ENCODE measurements at regions not wholly inside any gene's neighbourhood (a gene's known extent, or its start where the extent isn't known, plus 50 kb on each side); places are given as distances from the start of the nearest gene placed in this dataset.

DNA sequence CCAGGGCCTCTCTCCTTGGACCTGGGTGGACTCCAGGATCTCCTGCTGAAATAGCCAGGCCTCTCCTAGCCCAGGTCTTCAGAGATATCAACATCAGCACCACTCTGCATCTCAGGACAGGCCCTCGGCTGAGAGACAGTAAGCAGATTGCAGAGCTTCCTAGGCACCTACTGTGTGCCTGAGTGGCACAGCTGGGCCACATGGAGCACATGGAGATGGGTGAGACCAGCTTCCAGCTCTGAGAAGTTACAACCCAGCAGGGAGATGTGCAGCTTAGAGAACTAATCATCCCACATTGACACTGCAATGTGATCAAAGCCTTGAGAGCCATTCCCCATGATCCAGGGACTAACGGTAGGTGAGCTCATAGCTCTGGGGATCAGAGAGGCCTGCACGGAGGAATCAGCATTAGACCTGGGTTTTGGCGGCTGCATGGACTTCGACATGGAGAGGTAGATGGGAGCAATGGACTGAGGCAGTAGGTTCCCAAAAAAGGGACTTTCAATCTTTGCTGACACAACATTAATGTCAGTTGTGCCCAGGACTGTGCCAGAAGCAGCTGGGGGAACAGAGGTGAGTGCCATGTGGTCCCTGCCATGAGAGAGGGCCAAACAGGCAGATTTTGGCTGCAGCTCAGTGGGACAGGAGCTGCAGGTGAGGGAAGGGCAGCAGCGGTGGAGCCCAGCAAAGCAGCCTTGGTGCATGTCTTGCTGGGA, 76.0 kb upstream of the LEP start:
- H3K9ac ChIP-seq (replicated peaks; ENCODE audit: extremely low read depth, insufficient read depth, low read length), result no peak overlapping the region

More for the DNA sequence above, 76.0 kb upstream of the LEP start:
- intact Hi-C loops (cut with micrococcal nuclease), result no loop called here
- no peak overlapping the region for H2AFZ ChIP-seq (ENCODE audit: low read depth, low read length)
- dilution Hi-C loops (cut with MboI; ENCODE audit: extremely low pct_ligation_motif_present, low sequenced_read_pairs), result no loop called here
- FAIRE-seq (no peak), DNase-seq (ENCODE audit: low read depth, low spot score) (no peak)
- peaks cover 63% of the 10 kb centered on the region in 2 experiments for H3K27me3 ChIP-seq (ENCODE audit: control insufficient read depth in 2 of 2, insufficient read depth in 2 of 2, low read length in 2 of 2)
- H3K4me3 ChIP-seq (replicated peaks in 1 of 3; ENCODE audit: insufficient read depth in 1 of 3, low read depth in 1 of 3, low read length in 3 of 3), result no peak overlapping the region
- POLR2A ChIA-PET, result no interaction called here
- H3K9me3 ChIP-seq (replicated peaks; ENCODE audit: control insufficient read depth, insufficient read depth, low read length), result no peaks in the 10 kb centered on the region
- H3K27ac ChIP-seq (ENCODE audit: insufficient read depth, low read depth, low read length), result no peak overlapping the region
- H3K9me1 ChIP-seq (replicated peaks; ENCODE audit: control insufficient read depth, extremely low read depth, insufficient read depth, low read length), result no peaks in the 10 kb centered on the region
- H4K20me1 ChIP-seq (replicated peaks; ENCODE audit: control insufficient read depth, extremely low read depth, insufficient read depth, low read length), result no peaks in the 10 kb centered on the region
- no peak overlapping the region for H3K4me2 ChIP-seq (ENCODE audit: insufficient read depth, low read length)
- H3K79me2 ChIP-seq (ENCODE audit: control insufficient read depth, insufficient read depth, low read length), result no peaks in the 10 kb centered on the region
- H3K4me1 ChIP-seq (ENCODE audit: control insufficient read depth, extremely low read depth, insufficient read depth, low read length), result peaks cover 2% of the 10 kb centered on the region
- CTCF ChIA-PET, result interaction anchor here (1.4 to 1.6 kb wide), 2 partner anchors 11 to 29 kb away, joined by 3 to 4 read pairs; no protein-coding TSS in a partner anchor
- H3K36me3 ChIP-seq (ENCODE audit: control insufficient read depth in 2 of 2, extremely low read depth in 1 of 2, insufficient read depth in 2 of 2, low read length in 2 of 2), result no peaks in the 10 kb centered on the region
- TF ChIP-seq FOS (IDR thresholded peaks at IDR 0.05; ENCODE audit: borderline replicate concordance, insufficient read depth, low read length) (no peak), JUN (IDR thresholded peaks at IDR 0.05; ENCODE audit: borderline replicate concordance, insufficient read depth, insufficient read length, low read depth) (no peak), MAX (IDR thresholded peaks at IDR 0.05; ENCODE audit: insufficient read depth, insufficient read length) (no peak), POLR2AphosphoS5 (IDR thresholded peaks at IDR 0.05; ENCODE audit: insufficient read depth, low read depth, low read length) (no peak), GATA2 (IDR thresholded peaks at IDR 0.05; ENCODE audit: insufficient read depth, insufficient read length, low read depth, low read length) (no peak), POLR2A (IDR thresholded peaks at IDR 0.05; ENCODE audit: low read depth, low read length) (no peak), EZH2 (IDR thresholded peaks at IDR 0.05; ENCODE audit: borderline replicate concordance, low read depth, low read length, severe bottlenecking) (no peak)
- TF ChIP-seq, protein P1, sequence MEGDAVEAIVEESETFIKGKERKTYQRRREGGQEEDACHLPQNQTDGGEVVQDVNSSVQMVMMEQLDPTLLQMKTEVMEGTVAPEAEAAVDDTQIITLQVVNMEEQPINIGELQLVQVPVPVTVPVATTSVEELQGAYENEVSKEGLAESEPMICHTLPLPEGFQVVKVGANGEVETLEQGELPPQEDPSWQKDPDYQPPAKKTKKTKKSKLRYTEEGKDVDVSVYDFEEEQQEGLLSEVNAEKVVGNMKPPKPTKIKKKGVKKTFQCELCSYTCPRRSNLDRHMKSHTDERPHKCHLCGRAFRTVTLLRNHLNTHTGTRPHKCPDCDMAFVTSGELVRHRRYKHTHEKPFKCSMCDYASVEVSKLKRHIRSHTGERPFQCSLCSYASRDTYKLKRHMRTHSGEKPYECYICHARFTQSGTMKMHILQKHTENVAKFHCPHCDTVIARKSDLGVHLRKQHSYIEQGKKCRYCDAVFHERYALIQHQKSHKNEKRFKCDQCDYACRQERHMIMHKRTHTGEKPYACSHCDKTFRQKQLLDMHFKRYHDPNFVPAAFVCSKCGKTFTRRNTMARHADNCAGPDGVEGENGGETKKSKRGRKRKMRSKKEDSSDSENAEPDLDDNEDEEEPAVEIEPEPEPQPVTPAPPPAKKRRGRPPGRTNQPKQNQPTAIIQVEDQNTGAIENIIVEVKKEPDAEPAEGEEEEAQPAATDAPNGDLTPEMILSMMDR (IDR thresholded peaks at IDR 0.05; ENCODE audit: extremely low read depth in 1 of 2, insufficient read depth in 1 of 2, low read depth in 1 of 2, low read length in 2 of 2), result no peak
- BruUV-seq (replicated peaks), result no TSS peak
